Caki2 (cell line): ENCODE measurements at regions not wholly inside any gene's neighbourhood (a gene's known extent, or its start where the extent isn't known, plus 50 kb on each side); places are given as distances from the start of the nearest gene placed in this dataset.

Experiments
- DNase-seq: peaks from one replicate; pipeline ENCODE4 v3.0.0-alpha.2; 2015; ENCODE audit warnings: low read depth
- in situ Hi-C: cut with HindIII; loops from 2 replicates; pipeline ENCODE4 v1.10.0; 2016; ENCODE audit warnings: low sequenced_read_pairs, low pct_unique_long_range_greater_than_20kb, mixed read lengths

- in situ Hi-C loops = no loop called here
- no peak for DNase-seq
Measured at GRCh38 chr3:124393340-124393739, 336.9 kb upstream of the UMPS start.

DNA sequence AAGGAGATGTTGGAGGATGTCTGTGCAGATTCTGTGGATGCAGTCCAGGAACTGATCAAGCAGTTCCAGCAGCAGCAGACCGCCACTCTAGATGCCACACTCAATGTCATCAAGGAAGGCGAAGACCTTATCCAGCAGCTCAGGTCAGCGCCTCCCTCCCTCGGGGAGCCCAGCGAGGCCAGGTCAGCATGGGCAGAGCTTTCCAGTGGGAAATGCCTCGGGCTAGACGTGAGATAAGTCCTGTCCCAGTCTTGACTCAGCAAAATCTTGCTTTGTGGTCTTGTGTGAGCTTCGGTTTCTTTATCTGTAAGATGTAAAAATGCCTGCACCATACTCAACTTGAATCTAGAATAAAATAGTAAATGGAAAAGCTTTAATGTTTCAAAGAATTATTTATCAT, 335.1 kb upstream of the UMPS start:
- in situ Hi-C loops = no loop called here
- DNase-seq = no peak

GRCh38 chr3:124395584-124396338, 334.5 kb upstream of the UMPS start:
- DNase-seq = no peak
- in situ Hi-C loops = no loop called here

DNA sequence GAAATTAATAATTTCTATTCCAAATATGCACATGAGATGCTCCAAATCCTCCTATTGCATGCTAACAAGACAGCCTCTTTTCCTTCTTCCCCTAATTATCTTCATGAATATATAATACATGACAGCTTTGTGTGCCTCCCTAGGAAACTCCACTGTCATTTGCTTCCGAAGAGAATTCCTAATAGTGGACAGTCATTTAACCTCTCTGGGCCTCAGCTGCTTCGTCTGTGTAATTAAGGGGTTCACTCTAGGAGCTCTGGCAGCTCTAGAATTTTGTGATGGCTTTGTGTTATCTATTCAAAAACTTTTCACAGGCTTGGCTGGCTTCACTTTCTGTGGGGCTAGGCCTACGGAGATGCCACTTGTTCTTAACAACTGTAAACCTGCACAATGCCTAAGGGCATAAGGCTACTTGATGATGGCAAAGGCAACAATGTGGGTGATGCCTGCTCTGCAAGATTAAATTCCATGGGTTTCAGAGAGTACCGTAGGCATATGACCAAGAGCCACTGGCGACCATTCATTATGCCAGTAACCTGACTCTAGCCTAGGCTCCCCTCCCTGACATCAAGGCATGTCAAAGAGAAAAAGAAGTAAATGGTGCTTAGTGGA, 333.8 kb upstream of the UMPS start:
- no peak for DNase-seq
- in situ Hi-C loops = no loop called here

DNA sequence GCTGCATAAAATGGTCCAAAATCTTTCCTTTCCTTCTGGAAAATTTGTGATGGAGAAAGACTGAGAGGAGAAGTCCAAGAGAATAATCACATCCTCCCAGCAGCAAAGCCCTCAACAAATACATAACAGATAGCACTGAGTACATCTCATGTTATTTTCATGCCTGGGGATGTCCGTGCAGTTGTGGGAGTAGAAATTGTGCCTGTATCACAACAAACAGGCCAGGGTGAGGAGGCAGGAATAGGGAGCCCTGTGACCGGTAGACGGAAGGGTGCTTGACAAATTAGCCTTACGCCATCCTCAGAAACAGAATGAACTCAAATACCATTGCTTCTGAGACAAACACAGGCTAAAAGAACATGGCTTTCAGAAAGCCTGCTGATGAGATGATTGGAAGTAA, 333.2 kb upstream of the UMPS start:
- in situ Hi-C loops = no loop called here
- no peak for DNase-seq

GRCh38 chr3:124398594-124398993, 331.7 kb upstream of the UMPS start:
- no peak for DNase-seq
- in situ Hi-C loops = no loop called here

DNA sequence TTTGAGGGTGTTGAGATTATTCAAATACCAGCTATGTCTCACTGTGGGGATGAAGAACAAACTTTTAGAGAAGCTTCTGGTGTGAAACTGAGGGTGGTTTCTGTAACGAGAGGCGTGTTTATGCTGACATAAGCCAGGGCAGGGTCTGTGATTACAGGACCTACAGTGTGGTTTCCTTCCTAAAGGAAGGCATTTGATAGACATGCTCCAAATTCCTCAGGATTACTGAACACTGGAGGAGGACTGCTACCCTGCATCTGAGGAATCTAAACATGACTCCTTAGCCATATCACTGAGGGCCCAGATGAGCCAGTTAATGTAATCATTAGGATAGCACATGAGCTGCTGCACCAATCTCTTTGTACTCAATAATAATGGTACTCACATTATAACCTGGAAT, 328.4 kb upstream of the UMPS start:
- DNase-seq = peak; percentile 61
- in situ Hi-C loops = no loop called here

DNA sequence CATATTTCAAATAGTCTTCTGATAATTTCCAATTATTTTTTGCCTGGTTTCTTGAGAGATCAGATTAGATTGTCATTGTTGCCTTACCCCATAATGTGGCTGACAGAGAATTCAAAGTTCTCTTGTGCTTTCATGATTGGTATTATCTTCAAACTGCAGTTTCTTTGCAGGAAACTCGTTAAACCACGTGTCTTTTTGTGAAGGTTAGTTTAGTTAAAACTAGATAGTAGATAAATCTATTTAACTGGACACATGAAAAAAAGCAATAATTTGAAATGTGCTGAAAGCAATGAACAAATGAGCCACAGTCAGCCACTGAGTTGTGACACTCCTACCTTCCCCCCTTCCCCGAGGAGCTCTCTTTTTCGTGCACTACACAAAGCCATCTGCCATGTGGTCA, 327.5 kb upstream of the UMPS start:
- in situ Hi-C loops = no loop called here

GRCh38 chr3:124404621-124405020, 325.6 kb upstream of the UMPS start:
- DNase-seq = no peak
- in situ Hi-C loops = no loop called here

More for the DNA sequence above, 327.5 kb upstream of the UMPS start:
- no peak for DNase-seq

- in situ Hi-C loops = no loop called here
- no peak for DNase-seq
Measured at GRCh38 chr3:124407260-124407659, 323.0 kb upstream of the UMPS start.

- peak; percentile 62 for DNase-seq
- in situ Hi-C loops = no loop called here
Measured at GRCh38 chr3:124409650-124410275, 320.5 kb upstream of the UMPS start.

DNA sequence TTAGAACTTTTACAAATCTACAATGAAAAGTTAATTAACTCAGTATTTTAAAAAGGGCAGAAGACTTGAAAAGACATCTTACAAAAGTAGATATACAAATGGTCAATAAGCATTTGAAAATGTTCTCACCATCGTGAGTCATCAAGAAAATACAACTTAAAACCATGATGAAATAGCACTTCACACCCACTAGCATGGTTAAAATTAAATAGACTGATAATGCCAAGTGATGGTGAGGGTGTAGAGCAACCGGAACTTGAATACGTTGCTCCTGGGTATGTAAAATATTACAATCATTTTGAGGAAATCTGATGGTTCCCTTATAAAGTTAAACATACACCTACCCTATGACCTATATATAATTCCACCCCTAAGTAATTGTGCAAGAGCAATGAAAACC, 319.8 kb upstream of the UMPS start:
- in situ Hi-C loops = no loop called here
- peak; percentile 37 for DNase-seq

DNA sequence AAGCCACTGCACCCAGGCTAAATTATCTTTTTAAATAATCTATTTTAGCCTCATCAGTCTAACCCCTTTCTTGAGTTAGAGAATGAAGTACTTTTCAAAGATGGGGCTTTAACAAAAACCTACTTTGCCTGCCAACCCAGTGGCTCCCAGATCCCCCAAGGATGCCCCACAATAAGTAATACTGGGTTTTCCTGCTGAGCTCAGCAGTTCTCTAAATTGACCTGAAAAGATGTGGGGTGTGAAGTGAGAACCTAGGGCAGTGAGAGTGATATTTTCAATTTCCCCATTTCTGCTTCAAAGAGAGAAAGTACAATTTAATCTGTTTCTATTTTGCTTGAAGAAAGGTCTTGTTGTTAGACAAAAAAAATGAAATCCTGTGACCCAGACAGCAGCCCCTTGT, 318.5 kb upstream of the UMPS start:
- in situ Hi-C loops = no loop called here
- no peak for DNase-seq

- no peak for DNase-seq
- in situ Hi-C loops = no loop called here
Measured at GRCh38 chr3:124412644-124413043, 317.6 kb upstream of the UMPS start.

- DNase-seq = no peak
- in situ Hi-C loops = no loop called here
Measured at GRCh38 chr3:124413393-124413792, 316.9 kb upstream of the UMPS start.

DNA sequence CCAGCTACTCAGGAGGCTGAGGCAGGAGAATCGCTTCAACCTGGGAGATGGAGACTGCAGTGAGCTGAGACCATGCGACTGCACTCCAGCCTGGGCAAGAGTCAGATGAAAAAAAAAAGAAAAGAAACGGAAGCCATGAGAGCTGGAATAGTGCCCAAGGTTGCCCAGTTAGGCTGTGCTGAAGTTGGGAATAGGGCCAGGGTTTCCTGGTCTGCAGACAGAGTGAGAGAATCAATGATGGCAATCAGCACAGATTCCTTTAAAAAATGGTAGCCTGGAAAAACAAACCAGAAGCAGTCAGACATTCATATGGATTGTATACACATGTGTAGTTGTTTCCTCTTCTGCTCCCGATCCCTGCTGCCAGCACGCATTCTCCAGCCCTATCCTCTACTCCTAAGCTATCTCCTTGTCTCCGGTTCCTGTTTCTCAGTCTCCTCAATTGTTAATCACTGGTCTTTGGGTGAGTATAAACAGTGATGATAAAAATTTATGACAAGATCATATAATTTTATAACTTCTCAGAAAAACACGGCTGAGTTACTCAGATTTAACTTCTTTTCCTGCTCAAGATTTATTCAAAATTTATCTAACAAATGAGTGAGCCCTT, 316.2 kb upstream of the UMPS start:
- no peak for DNase-seq
- in situ Hi-C loops = no loop called here

- DNase-seq = no peak
- in situ Hi-C loops = no loop called here
Measured at GRCh38 chr3:124415446-124415960, 314.7 kb upstream of the UMPS start.

GRCh38 chr3:124419303-124419702, 310.9 kb upstream of the UMPS start:
- no peak for DNase-seq
- in situ Hi-C loops = no loop called here

- no peak for DNase-seq
Measured at GRCh38 chr3:124420392-124420791, 309.9 kb upstream of the UMPS start.

More at GRCh38 chr3:124420392-124420791, 309.9 kb upstream of the UMPS start:
- in situ Hi-C loops = no loop called here
